ENCODE measurements at regions not wholly inside any gene's neighbourhood (a gene's known extent, or its start where the extent isn't known, plus 50 kb on each side); places are given as distances from the start of the nearest gene placed in this dataset.

DNA sequence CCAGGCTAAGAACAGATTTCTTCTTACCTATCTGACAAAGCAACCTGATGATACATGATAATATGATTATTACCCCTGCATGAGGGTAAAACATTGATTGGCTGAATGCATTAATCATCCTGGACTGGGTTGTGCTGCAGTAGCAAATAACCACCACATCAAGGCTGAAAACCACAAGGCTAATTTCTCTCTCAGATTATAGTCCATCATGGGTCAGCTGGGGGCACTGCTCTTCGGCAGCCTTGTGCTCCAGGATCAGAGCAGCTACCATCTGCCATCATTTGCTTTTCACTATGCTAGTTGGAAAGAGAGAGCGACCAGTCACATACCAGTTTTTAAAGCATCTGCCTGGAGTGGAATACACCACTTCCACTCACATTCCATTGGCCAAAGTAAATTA is 383.5 kb downstream of the RASEF start:
- DNase-seq (ENCODE audit: extremely low read depth in 1 of 4, low spot score in 3 of 4) = no peak
- H3K4me2 ChIP-seq (ENCODE audit: insufficient read depth, low read length) = no peak overlapping the region
- no peak overlapping the region for H3K4me3 ChIP-seq
- no peak for TF ChIP-seq SMARCC2 (IDR thresholded peaks at IDR 0.05; ENCODE audit: low read depth)
- TF ChIP-seq SAP30 (IDR thresholded peaks at IDR 0.05; ENCODE audit: borderline replicate concordance, insufficient read depth, low read depth, low read length, poor library complexity, severe bottlenecking) = no peak
- TF ChIP-seq RCOR1 (IDR thresholded peaks at IDR 0.05; ENCODE audit: borderline replicate concordance in 1 of 2, low read depth in 2 of 2, low read length in 2 of 2) = no peak
- no peak for TF ChIP-seq EHMT2 (IDR thresholded peaks at IDR 0.05)
- TF ChIP-seq, protein P1, sequence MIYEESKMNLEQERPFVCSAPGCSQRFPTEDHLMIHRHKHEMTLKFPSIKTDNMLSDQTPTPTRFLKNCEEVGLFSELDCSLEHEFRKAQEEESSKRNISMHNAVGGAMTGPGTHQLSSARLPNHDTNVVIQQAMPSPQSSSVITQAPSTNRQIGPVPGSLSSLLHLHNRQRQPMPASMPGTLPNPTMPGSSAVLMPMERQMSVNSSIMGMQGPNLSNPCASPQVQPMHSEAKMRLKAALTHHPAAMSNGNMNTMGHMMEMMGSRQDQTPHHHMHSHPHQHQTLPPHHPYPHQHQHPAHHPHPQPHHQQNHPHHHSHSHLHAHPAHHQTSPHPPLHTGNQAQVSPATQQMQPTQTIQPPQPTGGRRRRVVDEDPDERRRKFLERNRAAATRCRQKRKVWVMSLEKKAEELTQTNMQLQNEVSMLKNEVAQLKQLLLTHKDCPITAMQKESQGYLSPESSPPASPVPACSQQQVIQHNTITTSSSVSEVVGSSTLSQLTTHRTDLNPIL (CRISPR knock-in tag; IDR thresholded peaks at IDR 0.05) = no peak
- TF ChIP-seq, protein P2, sequence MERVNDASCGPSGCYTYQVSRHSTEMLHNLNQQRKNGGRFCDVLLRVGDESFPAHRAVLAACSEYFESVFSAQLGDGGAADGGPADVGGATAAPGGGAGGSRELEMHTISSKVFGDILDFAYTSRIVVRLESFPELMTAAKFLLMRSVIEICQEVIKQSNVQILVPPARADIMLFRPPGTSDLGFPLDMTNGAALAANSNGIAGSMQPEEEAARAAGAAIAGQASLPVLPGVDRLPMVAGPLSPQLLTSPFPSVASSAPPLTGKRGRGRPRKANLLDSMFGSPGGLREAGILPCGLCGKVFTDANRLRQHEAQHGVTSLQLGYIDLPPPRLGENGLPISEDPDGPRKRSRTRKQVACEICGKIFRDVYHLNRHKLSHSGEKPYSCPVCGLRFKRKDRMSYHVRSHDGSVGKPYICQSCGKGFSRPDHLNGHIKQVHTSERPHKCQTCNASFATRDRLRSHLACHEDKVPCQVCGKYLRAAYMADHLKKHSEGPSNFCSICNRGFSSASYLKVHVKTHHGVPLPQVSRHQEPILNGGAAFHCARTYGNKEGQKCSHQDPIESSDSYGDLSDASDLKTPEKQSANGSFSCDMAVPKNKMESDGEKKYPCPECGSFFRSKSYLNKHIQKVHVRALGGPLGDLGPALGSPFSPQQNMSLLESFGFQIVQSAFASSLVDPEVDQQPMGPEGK (CRISPR knock-in tag; IDR thresholded peaks at IDR 0.05; ENCODE audit: borderline replicate concordance) = no peak
- no peak for TF ChIP-seq ADNP (tag; IDR thresholded peaks at IDR 0.05)
- no peak for TF ChIP-seq ERF (CRISPR knock-in tag; IDR thresholded peaks at IDR 0.05)
- TF ChIP-seq ZSCAN32 (CRISPR knock-in tag; IDR thresholded peaks at IDR 0.05) = no peak
- TF ChIP-seq, protein P3, sequence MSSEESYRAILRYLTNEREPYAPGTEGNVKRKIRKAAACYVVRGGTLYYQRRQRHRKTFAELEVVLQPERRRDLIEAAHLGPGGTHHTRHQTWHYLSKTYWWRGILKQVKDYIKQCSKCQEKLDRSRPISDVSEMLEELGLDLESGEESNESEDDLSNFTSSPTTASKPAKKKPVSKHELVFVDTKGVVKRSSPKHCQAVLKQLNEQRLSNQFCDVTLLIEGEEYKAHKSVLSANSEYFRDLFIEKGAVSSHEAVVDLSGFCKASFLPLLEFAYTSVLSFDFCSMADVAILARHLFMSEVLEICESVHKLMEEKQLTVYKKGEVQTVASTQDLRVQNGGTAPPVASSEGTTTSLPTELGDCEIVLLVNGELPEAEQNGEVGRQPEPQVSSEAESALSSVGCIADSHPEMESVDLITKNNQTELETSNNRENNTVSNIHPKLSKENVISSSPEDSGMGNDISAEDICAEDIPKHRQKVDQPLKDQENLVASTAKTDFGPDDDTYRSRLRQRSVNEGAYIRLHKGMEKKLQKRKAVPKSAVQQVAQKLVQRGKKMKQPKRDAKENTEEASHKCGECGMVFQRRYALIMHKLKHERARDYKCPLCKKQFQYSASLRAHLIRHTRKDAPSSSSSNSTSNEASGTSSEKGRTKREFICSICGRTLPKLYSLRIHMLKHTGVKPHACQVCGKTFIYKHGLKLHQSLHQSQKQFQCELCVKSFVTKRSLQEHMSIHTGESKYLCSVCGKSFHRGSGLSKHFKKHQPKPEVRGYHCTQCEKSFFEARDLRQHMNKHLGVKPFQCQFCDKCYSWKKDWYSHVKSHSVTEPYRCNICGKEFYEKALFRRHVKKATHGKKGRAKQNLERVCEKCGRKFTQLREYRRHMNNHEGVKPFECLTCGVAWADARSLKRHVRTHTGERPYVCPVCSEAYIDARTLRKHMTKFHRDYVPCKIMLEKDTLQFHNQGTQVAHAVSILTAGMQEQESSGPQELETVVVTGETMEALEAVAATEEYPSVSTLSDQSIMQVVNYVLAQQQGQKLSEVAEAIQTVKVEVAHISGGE (CRISPR knock-in tag; IDR thresholded peaks at IDR 0.05) = no peak
- TF ChIP-seq ELF2 (CRISPR knock-in tag; IDR thresholded peaks at IDR 0.05) = no peak
- no peak for TF ChIP-seq ZNF12 (CRISPR knock-in tag; IDR thresholded peaks at IDR 0.05)
- TF ChIP-seq ZNF584 (CRISPR knock-in tag; IDR thresholded peaks at IDR 0.05; ENCODE audit: low read depth) = no peak
- no peak for TF ChIP-seq CBFA2T2 (conservative IDR thresholded peaks at IDR 0.05)
- TF ChIP-seq CC2D1A (IDR thresholded peaks at IDR 0.05) = no peak
- H3K9ac ChIP-seq (ENCODE audit: insufficient read depth in 1 of 2, low read depth in 2 of 2, low read length in 2 of 2) = no peak overlapping the region
- H3K27ac ChIP-seq (ENCODE audit: extremely low read depth, low read depth, low read length) = no peak overlapping the region
- FAIRE-seq = no peak
- ChIA-PET POLR2A (no interaction called here), CTCF (ENCODE audit: low intra/inter-chr PET ratio) (no interaction called here)
- H3K36me3 ChIP-seq (ENCODE audit: control insufficient read depth, insufficient read depth, low read length) = no peaks in the 10 kb centered on the region
- BruUV-seq (replicated peaks) = no TSS peak
- no peak overlapping the region for H2AFZ ChIP-seq (ENCODE audit: low read depth, low read length)
- H3K79me2 ChIP-seq (ENCODE audit: control insufficient read depth, insufficient read depth, low read length) = no peaks in the 10 kb centered on the region
- ATAC-seq = no peak
- H3K4me1 ChIP-seq (replicated peaks in 1 of 2; ENCODE audit: control insufficient read depth in 2 of 2, insufficient read depth in 2 of 2, low read length in 2 of 2) = no peaks in the 10 kb centered on the region
- in situ Hi-C loops (cut with MboI) (no loop called here), intact Hi-C loops (cut with micrococcal nuclease) (no loop called here)
- H4K20me1 ChIP-seq (replicated peaks; ENCODE audit: control insufficient read depth, insufficient read depth, low read length) = no peaks in the 10 kb centered on the region
- WGBS (ENCODE audit: insufficient coverage, low coverage, missing lambda C conversion rate) = 10% methylated on average over 2 of the region's 2 CpGs
- no peaks in the 10 kb centered on the region for H3K27me3 ChIP-seq (ENCODE audit: control insufficient read depth in 2 of 2, insufficient read depth in 2 of 2, low read length in 2 of 2)
- H3K9me1 ChIP-seq (ENCODE audit: control insufficient read depth, insufficient read depth, low read length) = no peaks in the 10 kb centered on the region
- no peaks in the 10 kb centered on the region for H3K9me3 ChIP-seq (replicated peaks; ENCODE audit: control insufficient read depth, insufficient read depth, low read depth, low read length)

All from K562 (cell line).